ENCODE measurements at regions not wholly inside any gene's neighbourhood (a gene's known extent, or its start where the extent isn't known, plus 50 kb on each side); places are given as distances from the start of the nearest gene placed in this dataset.

DNA sequence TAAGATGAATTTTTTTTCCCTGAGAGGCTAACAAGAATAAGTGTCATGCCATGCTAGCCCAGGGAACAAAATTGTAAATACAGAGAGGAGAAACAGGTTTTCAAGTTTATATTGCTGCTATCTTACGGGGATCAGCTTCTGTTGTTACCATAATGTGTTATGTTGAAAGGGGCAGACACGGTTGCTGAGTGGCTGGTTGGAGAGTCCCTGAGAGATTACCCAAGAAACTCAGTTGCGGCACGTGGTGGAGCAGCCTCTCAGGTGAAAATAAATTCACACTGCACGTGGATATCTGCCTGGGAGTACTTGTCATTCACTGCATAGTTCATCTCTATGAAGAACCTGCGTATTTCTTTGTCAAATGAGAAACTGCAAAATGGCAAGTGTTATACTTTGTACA, 293.6 kb downstream of the TDRD3 start:
- Histone ChIP-seq H3K4me3 (ENCODE audit: low read length) (no peak overlapping the region), H3K4me1 (ENCODE audit: control insufficient read depth, insufficient read depth, low read length) (no peaks in the 10 kb centered on the region), H3K36me3 (ENCODE audit: control insufficient read depth, insufficient read depth, low read length) (no peaks in the 10 kb centered on the region), H3K27ac (ENCODE audit: low read depth, low read length) (no peak overlapping the region), H3K9ac (ENCODE audit: extremely low read depth, low read length, poor library complexity, severe bottlenecking) (no peak overlapping the region), H3K27me3 (ENCODE audit: control insufficient read depth, insufficient read depth, low read length, poor library complexity, severe bottlenecking) (no peaks in the 10 kb centered on the region), H3K9me3 (ENCODE audit: control insufficient read depth, low read length) (no peaks in the 10 kb centered on the region)
- H3K4me3 Mint-ChIP-seq = no peak overlapping the region
- H3K4me1 Mint-ChIP-seq = no peaks in the 10 kb centered on the region
- no peak overlapping the region for H3K27ac Mint-ChIP-seq
- TF ChIP-seq, protein P1, sequence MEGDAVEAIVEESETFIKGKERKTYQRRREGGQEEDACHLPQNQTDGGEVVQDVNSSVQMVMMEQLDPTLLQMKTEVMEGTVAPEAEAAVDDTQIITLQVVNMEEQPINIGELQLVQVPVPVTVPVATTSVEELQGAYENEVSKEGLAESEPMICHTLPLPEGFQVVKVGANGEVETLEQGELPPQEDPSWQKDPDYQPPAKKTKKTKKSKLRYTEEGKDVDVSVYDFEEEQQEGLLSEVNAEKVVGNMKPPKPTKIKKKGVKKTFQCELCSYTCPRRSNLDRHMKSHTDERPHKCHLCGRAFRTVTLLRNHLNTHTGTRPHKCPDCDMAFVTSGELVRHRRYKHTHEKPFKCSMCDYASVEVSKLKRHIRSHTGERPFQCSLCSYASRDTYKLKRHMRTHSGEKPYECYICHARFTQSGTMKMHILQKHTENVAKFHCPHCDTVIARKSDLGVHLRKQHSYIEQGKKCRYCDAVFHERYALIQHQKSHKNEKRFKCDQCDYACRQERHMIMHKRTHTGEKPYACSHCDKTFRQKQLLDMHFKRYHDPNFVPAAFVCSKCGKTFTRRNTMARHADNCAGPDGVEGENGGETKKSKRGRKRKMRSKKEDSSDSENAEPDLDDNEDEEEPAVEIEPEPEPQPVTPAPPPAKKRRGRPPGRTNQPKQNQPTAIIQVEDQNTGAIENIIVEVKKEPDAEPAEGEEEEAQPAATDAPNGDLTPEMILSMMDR (conservative IDR thresholded peaks at IDR 0.05) = no peak
- H3K27me3 Mint-ChIP-seq (ENCODE audit: insufficient read depth) = no peaks in the 10 kb centered on the region
- no peaks in the 10 kb centered on the region for H3K9me3 Mint-ChIP-seq
- H3K36me3 Mint-ChIP-seq (ENCODE audit: low read depth) = no peaks in the 10 kb centered on the region
- no peak for DNase-seq
- 87 to 90% methylated on average over 6 of the region's 6 CpGs for WGBS, 2 experiments (ENCODE audit: insufficient coverage in 1 of 2, insufficient read length in 1 of 2)

DNA sequence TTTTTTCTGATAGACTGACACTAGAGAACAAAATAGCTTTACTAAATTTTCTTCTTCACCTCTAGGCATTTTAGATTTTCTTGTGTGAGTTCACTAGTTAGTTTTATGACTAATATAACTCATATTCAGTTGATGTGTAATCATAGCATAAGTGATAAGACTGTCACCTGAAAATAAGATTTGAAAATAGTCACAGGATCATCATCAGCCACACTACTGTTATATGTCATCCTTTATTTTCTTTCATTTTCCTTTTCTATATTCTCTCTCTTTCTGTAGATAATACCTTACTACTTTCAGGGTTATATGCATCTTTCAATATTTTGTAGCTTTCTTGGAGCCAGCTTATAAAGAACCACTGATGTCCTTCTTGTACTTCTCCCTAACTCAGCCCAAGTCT, 292.6 kb downstream of the TDRD3 start:
- no peaks in the 10 kb centered on the region for H3K36me3 Mint-ChIP-seq (ENCODE audit: low read depth)

DNA sequence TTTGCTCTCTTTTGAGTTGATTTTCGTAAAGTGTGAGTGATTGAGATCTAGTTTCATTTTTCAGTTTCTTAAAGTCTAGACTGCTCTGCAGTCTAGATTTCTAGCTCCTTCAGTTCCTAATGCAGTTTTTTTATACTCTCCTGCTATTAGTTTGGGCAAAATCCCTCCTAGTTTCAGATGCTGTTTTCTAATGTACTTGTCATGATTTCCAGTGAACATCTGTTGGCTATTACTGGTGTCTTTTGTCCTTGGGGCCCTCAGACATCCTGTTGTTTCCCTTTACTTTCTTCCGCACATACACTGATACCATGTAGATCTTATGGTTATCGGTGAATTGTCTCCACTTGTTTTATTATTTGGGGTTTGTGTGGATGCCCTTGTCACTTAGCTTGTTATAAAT, 292.1 kb downstream of the TDRD3 start:
- no peak overlapping the region for H3K27ac ChIP-seq (ENCODE audit: low read depth, low read length)

More for the DNA sequence above, 292.6 kb downstream of the TDRD3 start:
- no peak overlapping the region for H3K4me3 Mint-ChIP-seq
- no peaks in the 10 kb centered on the region for H3K27me3 Mint-ChIP-seq (ENCODE audit: insufficient read depth)
- H3K4me1 ChIP-seq (ENCODE audit: control insufficient read depth, insufficient read depth, low read length) = no peaks in the 10 kb centered on the region
- no peaks in the 10 kb centered on the region for H3K4me1 Mint-ChIP-seq
- H3K9ac ChIP-seq (ENCODE audit: extremely low read depth, low read length, poor library complexity, severe bottlenecking) = no peak overlapping the region
- TF ChIP-seq, protein P1 (conservative IDR thresholded peaks at IDR 0.05) = no peak
- no peak overlapping the region for H3K27ac ChIP-seq (ENCODE audit: low read depth, low read length)
- no peaks in the 10 kb centered on the region for H3K9me3 Mint-ChIP-seq
- no peaks in the 10 kb centered on the region for H3K27me3 ChIP-seq (ENCODE audit: control insufficient read depth, insufficient read depth, low read length, poor library complexity, severe bottlenecking)
- no peak overlapping the region for H3K4me3 ChIP-seq (ENCODE audit: low read length)
- no peak for DNase-seq
- no peaks in the 10 kb centered on the region for H3K36me3 ChIP-seq (ENCODE audit: control insufficient read depth, insufficient read depth, low read length)
- H3K27ac Mint-ChIP-seq = no peak overlapping the region
- H3K9me3 ChIP-seq (ENCODE audit: control insufficient read depth, low read length) = no peaks in the 10 kb centered on the region

More for the DNA sequence above, 292.1 kb downstream of the TDRD3 start:
- no peak for DNase-seq
- 83% methylated on average over 1 of the region's 3 CpGs; no CpG with 5 or more reads in 1 of the 2 experiments for WGBS, 2 experiments (ENCODE audit: insufficient coverage in 1 of 2, insufficient read length in 1 of 2)
- H3K9me3 ChIP-seq (ENCODE audit: control insufficient read depth, low read length) = no peaks in the 10 kb centered on the region
- H3K36me3 Mint-ChIP-seq (ENCODE audit: low read depth) = no peaks in the 10 kb centered on the region
- no peak overlapping the region for H3K4me3 ChIP-seq (ENCODE audit: low read length)
- H3K9me3 Mint-ChIP-seq = no peaks in the 10 kb centered on the region
- H3K27ac Mint-ChIP-seq = no peak overlapping the region
- H3K27me3 ChIP-seq (ENCODE audit: control insufficient read depth, insufficient read depth, low read length, poor library complexity, severe bottlenecking) = no peaks in the 10 kb centered on the region
- H3K27me3 Mint-ChIP-seq (ENCODE audit: insufficient read depth) = no peaks in the 10 kb centered on the region
- no peaks in the 10 kb centered on the region for H3K36me3 ChIP-seq (ENCODE audit: control insufficient read depth, insufficient read depth, low read length)
- TF ChIP-seq, protein P1 (conservative IDR thresholded peaks at IDR 0.05) = no peak
- no peaks in the 10 kb centered on the region for H3K4me1 Mint-ChIP-seq
- no peak overlapping the region for H3K4me3 Mint-ChIP-seq
- no peaks in the 10 kb centered on the region for H3K4me1 ChIP-seq (ENCODE audit: control insufficient read depth, insufficient read depth, low read length)
- no peak overlapping the region for H3K9ac ChIP-seq (ENCODE audit: extremely low read depth, low read length, poor library complexity, severe bottlenecking)

Measured in endodermal cell (in vitro differentiated cells).